Progenitor cell of endocrine pancreas (in vitro differentiated cells): ENCODE measurements at regions not wholly inside any gene's neighbourhood (a gene's known extent, or its start where the extent isn't known, plus 50 kb on each side); places are given as distances from the start of the nearest gene placed in this dataset.

ENCODE experiments used
- DNase-seq: peaks from one replicate; pipeline ENCODE4 v3.0.0; 2021; ENCODE audit warnings: low spot score; ENCODE audit not compliant: unreplicated experiment
- H3K27ac Mint-ChIP-seq: 2 replicates; pipeline ENCODE4 v1.8.0; 2021; ENCODE audit warnings: mild to moderate bottlenecking, moderate library complexity, mixed read lengths
- H3K27me3 Mint-ChIP-seq: 2 replicates; pipeline ENCODE4 v1.8.0; 2021; ENCODE audit warnings: mixed read lengths
- H3K36me3 Mint-ChIP-seq: 2 replicates; pipeline ENCODE4 v1.8.0; 2022; ENCODE audit warnings: mixed read lengths; ENCODE audit not compliant: insufficient read depth
- H3K4me1 Mint-ChIP-seq: 2 replicates; pipeline ENCODE4 v1.8.0; 2021; ENCODE audit warnings: low read depth, mixed read lengths
- H3K4me3 Mint-ChIP-seq: 2 replicates; pipeline ENCODE4 v1.8.0; 2021; ENCODE audit warnings: low read depth, mild to moderate bottlenecking, moderate library complexity, mixed read lengths
- H3K9me3 Mint-ChIP-seq: 2 replicates; pipeline ENCODE4 v1.8.0; 2021; ENCODE audit warnings: low read depth, mixed read lengths
- CTCF ChIP-seq: fragments of 200-600 bp; sonication (generic); IDR thresholded peaks from one replicate; pipeline ENCODE4 v1.5.0; 2021; ENCODE audit warnings: antibody characterized with exemption, mild to moderate bottlenecking; ENCODE audit not compliant: unreplicated experiment

GRCh38 chr7:92976931-92977330, 140.6 kb upstream of the CDK6 start:
- no peak for DNase-seq
- Mint-ChIP-seq H3K27me3 (no peaks in the 10 kb centered on the region), H3K4me1 (no peaks in the 10 kb centered on the region), H3K4me3 (no peak overlapping the region), H3K9me3 (peaks cover 18% of the 10 kb centered on the region), H3K27ac (no peak overlapping the region), H3K36me3 (peaks cover 1% of the 10 kb centered on the region)
- TF ChIP-seq CTCF, result no peak

- Mint-ChIP-seq H3K27ac (no peak overlapping the region), H3K4me1 (no peaks in the 10 kb centered on the region)
These were observed 137.6 kb upstream of the CDK6 start for GRCh38 chr7:92973974-92974373.

GRCh38 chr7:92973293-92973731, 136.9 kb upstream of the CDK6 start:
- H3K9me3 Mint-ChIP-seq, result peaks cover 13% of the 10 kb centered on the region
- no peak for DNase-seq
- H3K27me3 Mint-ChIP-seq, result no peaks in the 10 kb centered on the region
- H3K4me3 Mint-ChIP-seq, result no peak overlapping the region
- peaks cover 1% of the 10 kb centered on the region for H3K36me3 Mint-ChIP-seq
- H3K27ac Mint-ChIP-seq, result no peak overlapping the region
- TF ChIP-seq CTCF, result no peak
- H3K4me1 Mint-ChIP-seq, result no peaks in the 10 kb centered on the region

More at GRCh38 chr7:92973974-92974373, 137.6 kb upstream of the CDK6 start:
- DNase-seq, result no peak
- TF ChIP-seq CTCF, result no peak
- Mint-ChIP-seq H3K9me3 (peaks cover 18% of the 10 kb centered on the region), H3K4me3 (no peak overlapping the region), H3K27me3 (no peaks in the 10 kb centered on the region), H3K36me3 (peaks cover 1% of the 10 kb centered on the region)

GRCh38 chr7:92972441-92972840, 136.1 kb upstream of the CDK6 start:
- Mint-ChIP-seq H3K4me3 (no peak overlapping the region), H3K27me3 (no peaks in the 10 kb centered on the region), H3K4me1 (no peaks in the 10 kb centered on the region), H3K9me3 (peaks cover 8% of the 10 kb centered on the region), H3K36me3 (peaks cover 1% of the 10 kb centered on the region), H3K27ac (no peak overlapping the region)
- TF ChIP-seq CTCF, result no peak
- no peak for DNase-seq

GRCh38 chr7:92969061-92969460, 132.7 kb upstream of the CDK6 start:
- Mint-ChIP-seq H3K36me3 (no peaks in the 10 kb centered on the region), H3K4me1 (no peaks in the 10 kb centered on the region), H3K27ac (no peak overlapping the region), H3K27me3 (no peaks in the 10 kb centered on the region), H3K9me3 (no peaks in the 10 kb centered on the region), H3K4me3 (no peak overlapping the region)
- no peak for TF ChIP-seq CTCF
- DNase-seq, result no peak
